ENCODE measurements at regions not wholly inside any gene's neighbourhood (a gene's known extent, or its start where the extent isn't known, plus 50 kb on each side); places are given as distances from the start of the nearest gene placed in this dataset.

GRCh38 chr5:3709717-3710348, 114.2 kb downstream of the IRX1 start:
- H3K9me3 ChIP-seq, result no peaks in the 10 kb centered on the region
- DNase-seq (ENCODE audit: extremely low spot score), result peak; percentile 50
- H3K27ac ChIP-seq (replicated peaks in 1 of 4), result no peak overlapping the region
- H3K36me3 ChIP-seq, result no peaks in the 10 kb centered on the region
- WGBS, result 67% methylated on average over 10 of the region's 10 CpGs
- TF ChIP-seq CTCF (IDR thresholded peaks at IDR 0.05) (no peak), EP300 (IDR thresholded peaks at IDR 0.05) (no peak), POLR2A (IDR thresholded peaks at IDR 0.05; ENCODE audit: low read depth) (no peak), POLR2AphosphoS5 (IDR thresholded peaks at IDR 0.05) (no peak)
- H3K27me3 ChIP-seq, result peaks cover 0 to 7% (median 0%) of the 10 kb centered on the region in 4 donors
- intact Hi-C loops (cut with DNase I), result no loop called here
- no peak overlapping the region for H3K4me3 ChIP-seq
- no peaks in the 10 kb centered on the region for H3K4me1 ChIP-seq

DNA sequence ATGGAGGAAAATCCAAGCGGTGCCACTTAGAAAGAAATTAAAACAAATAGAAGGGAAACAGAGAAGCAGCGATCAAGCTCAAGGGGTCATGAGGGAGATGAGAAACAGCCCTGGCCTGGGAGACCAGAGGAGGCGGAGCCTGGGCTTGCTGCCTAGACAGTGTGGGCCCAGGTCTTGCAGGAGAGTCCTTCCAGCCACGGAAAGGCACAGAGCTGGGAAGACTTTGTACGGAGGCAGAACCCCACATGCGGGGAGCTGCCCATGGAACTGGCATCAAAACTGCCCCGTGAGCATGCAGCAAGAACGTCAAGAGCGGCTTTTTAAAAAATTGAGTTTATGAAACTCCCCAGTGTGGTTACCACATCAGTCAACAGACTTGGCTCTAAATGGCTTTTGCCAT, 119.4 kb downstream of the IRX1 start:
- intact Hi-C loops (cut with DNase I), result no loop called here
- peaks cover 0 to 7% (median 3%) of the 10 kb centered on the region in 4 donors for H3K9me3 ChIP-seq
- H3K27me3 ChIP-seq, result peaks cover 0 to 7% (median 0%) of the 10 kb centered on the region in 4 donors
- WGBS, result 49% methylated on average over 7 of the region's 9 CpGs
- DNase-seq (ENCODE audit: extremely low spot score), result peak; percentile 53
- no peak overlapping the region for H3K27ac ChIP-seq (replicated peaks in 1 of 4)
- no peak overlapping the region for H3K4me3 ChIP-seq
- no peaks in the 10 kb centered on the region for H3K36me3 ChIP-seq
- TF ChIP-seq CTCF (IDR thresholded peaks at IDR 0.05) (no peak), POLR2A (IDR thresholded peaks at IDR 0.05; ENCODE audit: low read depth) (no peak), EP300 (IDR thresholded peaks at IDR 0.05) (no peak), POLR2AphosphoS5 (IDR thresholded peaks at IDR 0.05) (no peak)
- H3K4me1 ChIP-seq, result no peaks in the 10 kb centered on the region

DNA sequence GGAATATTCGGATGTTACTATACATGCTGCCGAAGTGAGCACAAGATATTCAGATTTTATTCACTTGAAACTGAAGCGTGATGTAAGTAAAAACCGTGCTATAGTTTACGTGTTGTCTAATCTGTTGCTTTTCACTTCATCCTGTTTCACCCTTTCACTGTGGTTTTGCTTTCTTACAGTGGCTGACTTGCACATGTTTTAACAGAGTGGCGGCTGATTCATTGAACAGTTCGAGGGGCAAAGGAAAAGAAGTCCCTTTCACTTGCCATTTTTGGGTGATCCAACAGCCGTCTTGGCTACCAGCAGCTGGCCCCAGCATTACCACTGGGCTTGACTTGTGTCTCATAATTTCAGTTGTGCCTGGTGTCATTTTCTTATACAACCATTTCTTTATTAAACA, 134.0 kb downstream of the IRX1 start:
- TF ChIP-seq POLR2AphosphoS5 (IDR thresholded peaks at IDR 0.05) (no peak), POLR2A (IDR thresholded peaks at IDR 0.05; ENCODE audit: low read depth) (no peak), EP300 (IDR thresholded peaks at IDR 0.05) (no peak), CTCF (IDR thresholded peaks at IDR 0.05) (no peak)
- no peaks in the 10 kb centered on the region for H3K9me3 ChIP-seq
- no peaks in the 10 kb centered on the region for H3K4me1 ChIP-seq
- H3K27ac ChIP-seq (replicated peaks in 1 of 4), result no peak overlapping the region
- 60% methylated on average over 8 of the region's 8 CpGs for WGBS
- no peaks in the 10 kb centered on the region for H3K36me3 ChIP-seq
- no peak overlapping the region for H3K4me3 ChIP-seq
- no peak for DNase-seq (ENCODE audit: extremely low spot score)
- H3K27me3 ChIP-seq, result peaks cover 0 to 28% (median 0%) of the 10 kb centered on the region in 4 donors
- intact Hi-C loops (cut with DNase I), result no loop called here

GRCh38 chr5:3734632-3735031, 139.0 kb downstream of the IRX1 start:
- intact Hi-C loops (cut with DNase I), result no loop called here
- DNase-seq (ENCODE audit: extremely low spot score), result no peak
- Histone ChIP-seq H3K4me3 (no peak overlapping the region), H3K27me3 (peaks cover 0 to 3% (median 0%) of the 10 kb centered on the region in 4 donors), H3K36me3 (no peaks in the 10 kb centered on the region), H3K4me1 (no peaks in the 10 kb centered on the region), H3K9me3 (no peaks in the 10 kb centered on the region), H3K27ac (replicated peaks in 1 of 4) (no peak overlapping the region)
- WGBS, result 93% methylated on average over 6 of the region's 6 CpGs
- no peak for TF ChIP-seq EP300 (IDR thresholded peaks at IDR 0.05)
- TF ChIP-seq POLR2AphosphoS5 (IDR thresholded peaks at IDR 0.05), result no peak

GRCh38 chr5:3736466-3736865, 140.8 kb downstream of the IRX1 start:
- intact Hi-C loops (cut with DNase I), result no loop called here
- Histone ChIP-seq H3K27ac (replicated peaks in 1 of 4) (no peak overlapping the region), H3K27me3 (peaks cover 0 to 3% (median 0%) of the 10 kb centered on the region in 4 donors), H3K9me3 (no peaks in the 10 kb centered on the region), H3K4me3 (no peak overlapping the region), H3K4me1 (peaks cover 0 to 10% (median 6%) of the 10 kb centered on the region in 4 donors), H3K36me3 (no peaks in the 10 kb centered on the region)
- WGBS, result 83% methylated on average over 16 of the region's 16 CpGs
- TF ChIP-seq POLR2AphosphoS5 (IDR thresholded peaks at IDR 0.05) (no peak), EP300 (IDR thresholded peaks at IDR 0.05) (no peak), POLR2A (IDR thresholded peaks at IDR 0.05; ENCODE audit: low read depth) (no peak), CTCF (IDR thresholded peaks at IDR 0.05) (no peak)
- no peak for DNase-seq (ENCODE audit: extremely low spot score)
